H1 (cell line): ENCODE measurements at regions not wholly inside any gene's neighbourhood (a gene's known extent, or its start where the extent isn't known, plus 50 kb on each side); places are given as distances from the start of the nearest gene placed in this dataset.

Experiments
- ASH2L ChIP-seq: fragments of 200-600, 300-600 bp; sonication (generic); IDR thresholded peaks from one replicate; pipeline ENCODE4 v1.7.1; 2017; ENCODE audit warnings: low read length
- CBX5 ChIP-seq: fragments of 300-800, 300-1000 bp; sonication (generic); IDR thresholded peaks from 2 replicates; pipeline ENCODE4 v1.7.1; 2016; ENCODE audit warnings: antibody characterized with exemption, low read length, low read depth
- CEBPB ChIP-seq: IDR thresholded peaks from 2 replicates; pipeline ENCODE4 v1.6.1; 2012; ENCODE audit warnings: low read depth, low read length
- CHD7 ChIP-seq: fragments of 300-600 bp; sonication (generic); IDR thresholded peaks from 2 replicates; pipeline ENCODE4 v1.7.1; 2012; ENCODE audit warnings: low read length, moderate library complexity, mild to moderate bottlenecking, inconsistent platforms; ENCODE audit not compliant: insufficient replicate concordance
- FOSL1 ChIP-seq: IDR thresholded peaks from 2 replicates; pipeline ENCODE4 v1.6.1; 2011; ENCODE audit warnings: mild to moderate bottlenecking, low read depth, low read length, moderate library complexity; ENCODE audit not compliant: insufficient read depth
- MAFK ChIP-seq: IDR thresholded peaks from 2 replicates; pipeline ENCODE4 v1.6.1; 2012; ENCODE audit warnings: low read depth, mild to moderate bottlenecking, improper control_type of control experiment, low read length
- NANOG ChIP-seq: IDR thresholded peaks from 2 replicates; pipeline ENCODE4 v1.6.1; 2011; ENCODE audit warnings: low read length, low read depth, mild to moderate bottlenecking, inconsistent platforms; ENCODE audit not compliant: insufficient read depth, poor library complexity, severe bottlenecking
- POLR2A ChIP-seq, 2 experiments: IDR thresholded peaks; 1 replicate in 1 of 2; 2 replicates in 1 of 2; pipeline ENCODE4 v1.6.1; 2011; ENCODE audit warnings: low read depth in 2 of 2, low read length in 2 of 2, mild to moderate bottlenecking in 2 of 2; ENCODE audit errors: control extremely low read depth in 1 of 2
- RXRA ChIP-seq: IDR thresholded peaks from 2 replicates; pipeline ENCODE4 v1.6.1; 2011; ENCODE audit warnings: low read depth, mild to moderate bottlenecking, low read length, moderate library complexity; ENCODE audit not compliant: insufficient read depth
- SIN3A ChIP-seq, 2 experiments: IDR thresholded peaks in 1 of 2; conservative IDR thresholded peaks in 1 of 2; 2 replicates each; pipeline ENCODE4 v1.6.1; 2011 to 2012; ENCODE audit warnings: low read length in 2 of 2, improper control_type of control experiment in 1 of 2, low read depth in 1 of 2, mild to moderate bottlenecking in 1 of 2
- SUZ12 ChIP-seq: fragments of 200-600 bp; sonication (generic); IDR thresholded peaks from 2 replicates; pipeline ENCODE4 v1.6.1; 2012; ENCODE audit warnings: mild to moderate bottlenecking, inconsistent platforms, low read length, moderate library complexity, mixed read lengths
- TF ChIP-seq, protein P1 (sequence below): IDR thresholded peaks from 2 replicates; pipeline ENCODE4 v1.6.1; 2012; ENCODE audit warnings: inconsistent platforms

GRCh38 chr2:128639120-128639477 lies 320.4 kb upstream of the HS6ST1 start (continued):
- TF ChIP-seq, protein P1, sequence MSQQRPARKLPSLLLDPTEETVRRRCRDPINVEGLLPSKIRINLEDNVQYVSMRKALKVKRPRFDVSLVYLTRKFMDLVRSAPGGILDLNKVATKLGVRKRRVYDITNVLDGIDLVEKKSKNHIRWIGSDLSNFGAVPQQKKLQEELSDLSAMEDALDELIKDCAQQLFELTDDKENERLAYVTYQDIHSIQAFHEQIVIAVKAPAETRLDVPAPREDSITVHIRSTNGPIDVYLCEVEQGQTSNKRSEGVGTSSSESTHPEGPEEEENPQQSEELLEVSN, result peak; percentile 10; the same call in 1 of the 2 replicates
- TF ChIP-seq SUZ12 (no peak), CBX5 (no peak), SIN3A (conservative IDR thresholded peaks at IDR 0.05 in 1 of 2, IDR thresholded peaks at IDR 0.05 in 1 of 2; ENCODE audit: low read depth in 1 of 2, low read length in 2 of 2) (no peak), CHD7 (no peak), RXRA (no peak), CEBPB (no peak), NANOG (no peak), FOSL1 (no peak), POLR2A (IDR thresholded peaks at IDR 0.05; ENCODE audit: control extremely low read depth in 1 of 2, low read depth in 2 of 2, low read length in 2 of 2) (peak in 1 of 2 experiments; percentile 14; a peak in 1 of 3 replicates), MAFK (no peak), ASH2L (peak; percentile 88)
